Neural progenitor cell (in vitro differentiated cells): ENCODE measurements at regions not wholly inside any gene's neighbourhood (a gene's known extent, or its start where the extent isn't known, plus 50 kb on each side); places are given as distances from the start of the nearest gene placed in this dataset.

Experiments
- DNase-seq: peaks from one replicate; pipeline ENCODE4 v3.0.0-alpha.2; 2016; ENCODE audit warnings: low spot score
- H2AFZ ChIP-seq: fragments of 200-600 bp; sonication (generic); replicated peaks from 2 replicates; pipeline ENCODE4 v1.6.1; 2016; ENCODE audit warnings: antibody characterized with exemption
- H3F3A ChIP-seq: fragments of 200-600 bp; sonication (generic); 2 replicates; pipeline ENCODE4 v1.6.1; 2016; ENCODE audit warnings: antibody characterized with exemption, low read depth
- H3K27ac ChIP-seq: fragments of 200-600 bp; sonication (generic); 2 replicates; pipeline ENCODE4 v1.5.1; 2016; ENCODE audit warnings: mild to moderate bottlenecking
- H3K27me3 ChIP-seq: fragments of 200-600 bp; sonication (generic); 2 replicates; pipeline ENCODE4 v1.6.1; 2016; ENCODE audit warnings: mild to moderate bottlenecking, moderate library complexity
- H3K36me3 ChIP-seq: fragments of 200-600 bp; sonication (generic); 2 replicates; pipeline ENCODE4 v1.5.1; 2016
- H3K4me1 ChIP-seq: fragments of 200-600 bp; sonication (generic); 2 replicates; pipeline ENCODE4 v1.6.1; 2016; ENCODE audit warnings: mixed run types
- H3K4me2 ChIP-seq: fragments of 200-600 bp; sonication (generic); 2 replicates; pipeline ENCODE4 v1.6.1; 2016
- H3K4me3 ChIP-seq: fragments of 200-600 bp; sonication (generic); 2 replicates; pipeline ENCODE4 v1.5.1; 2016
- H3K79me2 ChIP-seq: fragments of 200-600 bp; sonication (generic); 2 replicates; pipeline ENCODE4 v1.6.1; 2016; ENCODE audit warnings: low read depth
- H3K9ac ChIP-seq: fragments of 200-600 bp; sonication (generic); 2 replicates; pipeline ENCODE4 v1.6.1; 2016
- H3K9me3 ChIP-seq: fragments of 200-600 bp; sonication (generic); 2 replicates; pipeline ENCODE4 v1.5.1; 2016; ENCODE audit warnings: low read depth
- H4K20me1 ChIP-seq: fragments of 200-600 bp; sonication (generic); 2 replicates; pipeline ENCODE4 v1.6.1; 2016; ENCODE audit warnings: low read depth
- H3K27ac Mint-ChIP-seq: 3 replicates; pipeline ENCODE4 v1.8.0; 2021; ENCODE audit warnings: mixed read lengths
- H3K27me3 Mint-ChIP-seq: 2 replicates; pipeline ENCODE4 v1.8.0; 2022; ENCODE audit warnings: low read depth, mild to moderate bottlenecking, inconsistent platforms, moderate library complexity, mixed read lengths; ENCODE audit not compliant: insufficient read depth
- H3K36me3 Mint-ChIP-seq: 3 replicates; pipeline ENCODE4 v1.8.0; 2021; ENCODE audit warnings: mixed read lengths
- H3K4me1 Mint-ChIP-seq: 3 replicates; pipeline ENCODE4 v1.8.0; 2021; ENCODE audit warnings: mixed read lengths
- H3K4me3 Mint-ChIP-seq: 3 replicates; pipeline ENCODE4 v1.8.0; 2021; ENCODE audit warnings: mild to moderate bottlenecking, moderate library complexity, mixed read lengths
- H3K9me3 Mint-ChIP-seq: 3 replicates; pipeline ENCODE4 v1.8.0; 2020; ENCODE audit warnings: mixed read lengths
- EZH2 ChIP-seq: fragments of 200-600 bp; sonication (generic); IDR thresholded peaks from 2 replicates; pipeline ENCODE4 v1.6.1; 2017; ENCODE audit warnings: antibody characterized with exemption, mild to moderate bottlenecking, moderate library complexity
- EZH2phosphoT487 ChIP-seq: fragments of 200-600 bp; sonication (generic); IDR thresholded peaks from 2 replicates; pipeline ENCODE4 v1.6.1; 2017; ENCODE audit warnings: antibody characterized with exemption
- TF ChIP-seq, protein P1 (sequence below): fragments of 200-600 bp; sonication (generic); IDR thresholded peaks from 2 replicates; pipeline ENCODE4 v1.5.1; 2017; ENCODE audit warnings: antibody characterized with exemption, mild to moderate bottlenecking

GRCh38 chr2:215753808-215754207 lies 259.5 kb downstream of the MREG start:
- Histone ChIP-seq H3K4me2 (no peak overlapping the region), H2AFZ (no peak overlapping the region), H3F3A (no peaks in the 10 kb centered on the region), H3K9me3 (no peaks in the 10 kb centered on the region), H3K27ac (no peak overlapping the region), H3K27me3 (no peaks in the 10 kb centered on the region), H3K9ac (no peak overlapping the region), H3K36me3 (no peaks in the 10 kb centered on the region), H3K4me3 (no peak overlapping the region), H3K79me2 (no peaks in the 10 kb centered on the region), H4K20me1 (no peaks in the 10 kb centered on the region), H3K4me1 (no peaks in the 10 kb centered on the region)
- H3K27ac Mint-ChIP-seq, result no peak overlapping the region
- DNase-seq, result no peak
- peaks cover 2% of the 10 kb centered on the region for H3K27me3 Mint-ChIP-seq
- no peak overlapping the region for H3K4me3 Mint-ChIP-seq
- peaks cover 3% of the 10 kb centered on the region for H3K9me3 Mint-ChIP-seq
- TF ChIP-seq, protein P1, sequence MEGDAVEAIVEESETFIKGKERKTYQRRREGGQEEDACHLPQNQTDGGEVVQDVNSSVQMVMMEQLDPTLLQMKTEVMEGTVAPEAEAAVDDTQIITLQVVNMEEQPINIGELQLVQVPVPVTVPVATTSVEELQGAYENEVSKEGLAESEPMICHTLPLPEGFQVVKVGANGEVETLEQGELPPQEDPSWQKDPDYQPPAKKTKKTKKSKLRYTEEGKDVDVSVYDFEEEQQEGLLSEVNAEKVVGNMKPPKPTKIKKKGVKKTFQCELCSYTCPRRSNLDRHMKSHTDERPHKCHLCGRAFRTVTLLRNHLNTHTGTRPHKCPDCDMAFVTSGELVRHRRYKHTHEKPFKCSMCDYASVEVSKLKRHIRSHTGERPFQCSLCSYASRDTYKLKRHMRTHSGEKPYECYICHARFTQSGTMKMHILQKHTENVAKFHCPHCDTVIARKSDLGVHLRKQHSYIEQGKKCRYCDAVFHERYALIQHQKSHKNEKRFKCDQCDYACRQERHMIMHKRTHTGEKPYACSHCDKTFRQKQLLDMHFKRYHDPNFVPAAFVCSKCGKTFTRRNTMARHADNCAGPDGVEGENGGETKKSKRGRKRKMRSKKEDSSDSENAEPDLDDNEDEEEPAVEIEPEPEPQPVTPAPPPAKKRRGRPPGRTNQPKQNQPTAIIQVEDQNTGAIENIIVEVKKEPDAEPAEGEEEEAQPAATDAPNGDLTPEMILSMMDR, result no peak
- no peak for TF ChIP-seq EZH2phosphoT487
- no peak for TF ChIP-seq EZH2
- H3K36me3 Mint-ChIP-seq, result no peaks in the 10 kb centered on the region
- peaks cover 17% of the 10 kb centered on the region for H3K4me1 Mint-ChIP-seq

GRCh38 chr2:215752991-215753390 lies 260.4 kb downstream of the MREG start:
- H3K36me3 Mint-ChIP-seq, result no peaks in the 10 kb centered on the region
- Histone ChIP-seq H3F3A (no peaks in the 10 kb centered on the region), H3K4me1 (no peaks in the 10 kb centered on the region), H3K9me3 (no peaks in the 10 kb centered on the region), H2AFZ (no peak overlapping the region), H3K4me3 (no peak overlapping the region), H4K20me1 (no peaks in the 10 kb centered on the region), H3K36me3 (no peaks in the 10 kb centered on the region), H3K9ac (no peak overlapping the region), H3K4me2 (no peak overlapping the region), H3K27me3 (no peaks in the 10 kb centered on the region), H3K79me2 (no peaks in the 10 kb centered on the region), H3K27ac (no peak overlapping the region)
- TF ChIP-seq, protein P1, result no peak
- TF ChIP-seq EZH2phosphoT487, result no peak
- TF ChIP-seq EZH2, result no peak
- H3K9me3 Mint-ChIP-seq, result peaks cover 3% of the 10 kb centered on the region
- peaks cover 2% of the 10 kb centered on the region for H3K27me3 Mint-ChIP-seq
- no peak overlapping the region for H3K27ac Mint-ChIP-seq
- DNase-seq, result no peak
- no peak overlapping the region for H3K4me3 Mint-ChIP-seq
- peaks cover 19% of the 10 kb centered on the region for H3K4me1 Mint-ChIP-seq

GRCh38 chr2:215752436-215752835 lies 260.9 kb downstream of the MREG start:
- TF ChIP-seq EZH2phosphoT487, result no peak
- TF ChIP-seq, protein P1, result no peak
- H3K27me3 Mint-ChIP-seq, result no peaks in the 10 kb centered on the region
- no peak for DNase-seq
- H3K27ac Mint-ChIP-seq, result no peak overlapping the region
- no peaks in the 10 kb centered on the region for H3K4me1 ChIP-seq
- H3K9me3 Mint-ChIP-seq, result no peaks in the 10 kb centered on the region
- H3F3A ChIP-seq, result no peaks in the 10 kb centered on the region
- no peaks in the 10 kb centered on the region for H3K36me3 ChIP-seq
- no peak overlapping the region for H3K4me3 Mint-ChIP-seq
- H3K36me3 Mint-ChIP-seq, result no peaks in the 10 kb centered on the region
- H3K79me2 ChIP-seq, result no peaks in the 10 kb centered on the region
- H3K27me3 ChIP-seq, result no peaks in the 10 kb centered on the region
- H3K4me3 ChIP-seq, result no peak overlapping the region
- H3K4me1 Mint-ChIP-seq, result peaks cover 19% of the 10 kb centered on the region
- H2AFZ ChIP-seq, result no peak overlapping the region
- H3K9me3 ChIP-seq, result no peaks in the 10 kb centered on the region
- H4K20me1 ChIP-seq, result no peaks in the 10 kb centered on the region
- H3K27ac ChIP-seq, result no peak overlapping the region
- no peak overlapping the region for H3K9ac ChIP-seq
- H3K4me2 ChIP-seq, result no peak overlapping the region

- Histone ChIP-seq H3K9me3 (no peaks in the 10 kb centered on the region), H3K4me2 (no peak overlapping the region), H3K27ac (no peak overlapping the region), H2AFZ (no peak overlapping the region), H3K79me2 (no peaks in the 10 kb centered on the region), H3F3A (no peaks in the 10 kb centered on the region), H3K4me3 (no peak overlapping the region), H3K27me3 (no peaks in the 10 kb centered on the region), H3K4me1 (no peaks in the 10 kb centered on the region), H4K20me1 (no peaks in the 10 kb centered on the region), H3K9ac (no peak overlapping the region), H3K36me3 (no peaks in the 10 kb centered on the region)
- Mint-ChIP-seq H3K4me1 (peaks cover 19% of the 10 kb centered on the region), H3K27me3 (peaks cover under 1% of the 10 kb centered on the region), H3K27ac (no peak overlapping the region), H3K36me3 (no peaks in the 10 kb centered on the region), H3K4me3 (no peak overlapping the region), H3K9me3 (no peaks in the 10 kb centered on the region)
- no peak for TF ChIP-seq EZH2phosphoT487
- TF ChIP-seq, protein P1, result no peak
- no peak for TF ChIP-seq EZH2
- DNase-seq, result no peak
Observed at GRCh38 chr2:215751911-215752272, 261.5 kb downstream of the MREG start.
